Midbrain (tissue), 1 donor: ENCODE measurements at regions not wholly inside any gene's neighbourhood (a gene's known extent, or its start where the extent isn't known, plus 50 kb on each side); places are given as distances from the start of the nearest gene placed in this dataset.

Source experiments
- DNase-seq: peaks from one replicate; lab custom pipeline; 2025; lab: John Stamatoyannopoulos, UW

- no peak for DNase-seq
Observed at GRCh38 chr12:92089559-92089958, 56.1 kb downstream of the BTG1 start.

DNA sequence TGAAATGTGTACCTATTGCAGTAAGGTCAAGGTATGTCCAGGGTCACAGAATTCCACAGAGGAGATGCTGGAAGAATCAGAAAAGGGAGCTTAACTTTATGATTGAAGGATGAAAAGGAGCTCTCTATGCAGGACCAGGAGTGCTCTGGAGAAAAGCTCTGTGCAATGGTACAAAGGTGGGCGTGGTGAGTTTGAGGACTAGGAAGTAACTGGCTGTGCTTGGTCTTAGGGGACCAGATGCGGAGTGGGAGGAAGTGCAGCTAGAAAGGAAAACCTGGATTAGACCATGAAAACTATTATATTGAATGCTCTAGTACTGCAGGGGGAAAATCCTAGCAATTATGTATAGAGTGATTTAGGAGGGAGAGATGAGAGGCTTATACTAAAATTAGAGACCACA, 56.8 kb downstream of the BTG1 start:
- no peak for DNase-seq

DNA sequence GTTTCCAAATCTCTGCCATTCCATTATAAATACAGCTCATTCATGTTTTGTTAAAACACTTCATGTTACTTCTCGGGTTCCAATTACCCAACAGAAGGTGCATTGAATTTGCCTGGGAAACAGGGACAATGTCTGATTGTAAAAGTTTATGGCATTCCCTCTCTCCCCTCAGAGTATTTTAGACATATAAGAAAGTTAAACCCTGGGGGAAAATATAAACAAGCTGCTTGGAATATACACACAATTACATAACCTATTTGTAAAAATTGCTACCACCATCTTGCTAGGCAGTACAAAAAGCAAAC, 60.0 kb downstream of the BTG1 start:
- DNase-seq, result no peak

DNA sequence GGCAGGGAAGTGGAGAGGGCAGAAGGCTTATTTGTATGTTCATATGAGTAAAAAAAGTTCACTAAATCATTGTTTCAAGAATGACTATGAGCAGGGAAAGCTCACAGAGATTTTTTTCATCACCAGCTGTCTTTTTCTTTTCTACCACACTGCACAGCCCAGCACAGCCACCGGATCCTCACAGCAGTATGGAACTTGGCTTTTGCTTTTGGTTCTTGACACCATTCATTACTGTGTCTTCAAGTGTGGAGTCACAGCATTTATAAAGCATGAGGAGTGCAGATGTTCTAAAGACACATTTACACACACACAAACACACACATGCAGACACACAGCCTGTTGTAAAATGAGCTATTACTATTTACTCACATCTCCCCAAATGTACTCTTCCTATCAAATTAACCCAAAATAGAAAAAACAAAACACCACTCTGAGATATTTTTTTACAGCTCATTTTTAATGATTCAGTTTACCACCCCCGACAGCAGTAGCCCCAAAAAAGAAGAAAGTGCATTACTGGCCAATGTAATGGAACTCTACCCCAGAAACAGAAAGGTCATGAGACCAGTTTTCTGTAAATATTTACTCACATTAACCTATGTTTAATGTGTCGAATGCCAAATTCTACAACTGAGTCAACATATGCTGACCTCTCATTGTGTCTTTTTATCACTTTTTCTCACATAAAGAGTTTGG, 60.5 kb downstream of the BTG1 start:
- DNase-seq, result no peak

GRCh38 chr12:92080911-92081285, 64.7 kb downstream of the BTG1 start:
- DNase-seq, result no peak

GRCh38 chr12:92079054-92079385, 66.6 kb downstream of the BTG1 start:
- DNase-seq, result no peak

DNA sequence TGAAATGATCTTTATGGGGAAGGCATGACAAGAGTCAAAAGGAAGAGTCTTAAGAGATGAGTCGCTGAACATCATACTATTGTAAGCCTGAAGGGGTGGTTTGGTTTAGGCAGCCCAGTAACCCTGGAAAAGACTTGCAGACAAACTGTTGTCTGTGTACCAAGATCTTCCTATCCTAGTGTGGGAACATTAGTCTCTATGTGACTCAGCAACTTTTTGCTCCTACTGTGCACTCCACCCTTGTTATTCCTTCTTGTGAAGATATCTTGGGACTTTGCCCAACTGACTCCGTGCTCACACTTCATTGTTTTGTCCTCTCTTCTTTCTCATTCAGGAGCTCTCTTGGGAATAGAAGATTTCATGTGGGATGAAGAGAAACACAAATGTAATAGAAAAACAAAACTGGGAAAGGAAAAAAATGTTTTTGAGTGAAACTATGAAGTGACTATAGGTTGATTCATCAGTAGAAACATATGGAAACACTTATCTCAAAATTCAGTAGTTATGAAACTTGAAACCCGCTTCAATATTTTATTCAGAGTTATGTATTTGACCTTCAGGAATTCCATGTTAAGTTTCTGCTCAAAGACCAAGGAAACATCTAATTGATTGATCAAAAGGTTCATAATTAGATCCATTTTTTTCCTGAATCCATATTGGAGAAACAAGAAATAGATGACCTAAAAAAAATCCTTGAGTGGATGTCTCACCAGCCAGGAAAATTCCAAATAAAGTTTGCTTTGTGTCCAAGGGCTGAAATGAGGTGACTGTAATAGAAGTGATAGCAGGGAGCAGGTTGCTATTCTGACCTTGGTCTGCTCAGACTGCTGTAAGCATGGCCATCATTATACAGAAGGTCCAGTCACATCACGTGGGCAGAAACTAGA, 67.2 kb downstream of the BTG1 start:
- no peak for DNase-seq

- DNase-seq, result no peak
Observed at GRCh38 chr12:92077530-92077929, 68.1 kb downstream of the BTG1 start.

DNA sequence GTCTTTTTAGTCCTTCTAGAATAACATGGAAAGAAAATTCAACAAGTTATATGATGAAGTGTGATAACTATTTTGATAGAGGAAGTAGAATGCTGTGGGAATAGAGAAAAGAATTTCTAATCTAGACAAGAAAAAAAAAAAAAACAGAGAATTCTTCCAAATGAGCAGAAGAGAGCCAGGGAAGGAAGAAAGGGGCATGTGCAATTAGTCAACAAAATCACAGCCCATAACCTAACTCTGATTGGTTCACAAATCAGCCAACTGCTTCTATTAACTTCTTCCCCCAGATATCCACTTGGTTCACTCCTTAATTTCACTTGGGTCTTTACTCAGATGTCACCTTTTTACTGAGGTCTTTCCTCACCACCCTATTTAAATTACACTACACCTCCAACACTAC, 69.5 kb downstream of the BTG1 start:
- no peak for DNase-seq

- no peak for DNase-seq
Observed at GRCh38 chr12:92075425-92075914, 70.2 kb downstream of the BTG1 start.

GRCh38 chr12:92074889-92075288, 70.8 kb downstream of the BTG1 start:
- no peak for DNase-seq

GRCh38 chr12:92073094-92073493, 72.6 kb downstream of the BTG1 start:
- DNase-seq, result no peak

GRCh38 chr12:92072112-92072511, 73.5 kb downstream of the BTG1 start:
- DNase-seq, result no peak

GRCh38 chr12:92070864-92071445, 74.7 kb downstream of the BTG1 start:
- no peak for DNase-seq

- no peak for DNase-seq
Observed at GRCh38 chr12:92070054-92070863, 75.4 kb downstream of the BTG1 start.

DNA sequence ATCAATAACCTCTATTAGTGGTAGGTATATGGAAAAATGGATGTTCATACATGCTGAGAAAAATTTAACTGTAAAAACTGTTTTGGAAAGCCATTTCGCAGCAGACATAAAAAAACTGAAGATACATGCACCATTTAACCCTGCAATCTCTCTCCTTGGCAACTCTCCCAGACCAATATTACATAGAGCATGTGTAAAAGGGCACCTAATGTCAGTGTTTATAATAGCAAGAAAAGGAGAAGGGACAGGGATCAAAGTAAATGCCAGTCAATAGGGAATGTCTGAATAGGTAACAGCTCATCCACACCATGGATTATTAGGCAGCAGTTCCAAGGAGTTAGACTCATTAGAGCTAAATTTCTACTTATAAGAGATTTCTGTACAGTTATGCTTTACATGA, 77.2 kb downstream of the BTG1 start:
- DNase-seq, result no peak

GRCh38 chr12:92065639-92066038, 80.0 kb downstream of the BTG1 start:
- DNase-seq, result no peak

DNA sequence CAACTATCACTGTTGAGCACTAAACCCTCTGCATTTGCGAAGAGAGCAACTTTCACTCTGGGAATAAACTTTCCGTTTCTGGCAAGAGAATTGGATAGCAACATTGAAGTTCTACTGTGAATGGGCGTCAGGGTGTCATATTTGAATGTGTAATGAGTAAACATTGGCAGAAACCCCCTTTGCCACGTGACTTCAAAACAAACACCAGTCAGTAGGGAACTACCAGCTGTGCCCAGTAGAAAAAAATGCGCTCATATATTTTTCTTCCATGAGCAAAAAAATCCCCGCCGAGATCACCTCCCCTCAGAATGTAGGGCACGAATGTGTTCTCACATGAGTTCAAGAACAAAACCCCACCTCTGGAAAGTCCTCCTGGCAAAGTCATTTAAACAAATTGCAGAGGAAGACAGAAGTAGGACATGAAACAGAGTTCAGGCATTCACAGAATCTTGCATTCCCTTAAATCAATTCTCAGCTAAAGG, 80.6 kb downstream of the BTG1 start:
- peak; percentile 45 for DNase-seq

- DNase-seq, result peak; percentile 8
Observed at GRCh38 chr12:92064422-92064821, 81.2 kb downstream of the BTG1 start.

DNA sequence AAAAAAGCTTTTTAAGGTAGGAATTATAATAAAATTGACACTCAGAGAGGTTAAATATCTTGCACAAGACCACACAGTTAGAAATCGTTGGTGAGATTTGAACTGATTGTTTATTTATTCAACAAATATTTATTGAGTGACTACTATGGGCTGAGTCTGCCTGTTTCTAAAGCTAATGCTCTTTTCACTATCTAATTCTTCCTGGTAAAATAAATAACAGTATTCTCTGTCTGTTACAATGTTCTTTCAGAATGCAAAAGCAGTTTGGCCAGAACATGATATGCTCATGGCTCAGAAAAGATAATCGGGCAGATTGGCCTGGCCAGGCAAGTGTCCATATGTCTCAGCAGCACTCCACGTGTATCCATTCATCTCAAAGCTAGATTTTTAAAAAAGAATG, 82.0 kb downstream of the BTG1 start:
- DNase-seq, result no peak

- no peak for DNase-seq
Observed at GRCh38 chr12:92062539-92063493, 82.8 kb downstream of the BTG1 start.
